Frontal cortex (tissue), 3 donors: ENCODE measurements at regions not wholly inside any gene's neighbourhood (a gene's known extent, or its start where the extent isn't known, plus 50 kb on each side); places are given as distances from the start of the nearest gene placed in this dataset.

Source experiments
- DNase-seq, 2 donors: peaks; one replicate each; pipeline ENCODE4 v3.0.0; 2012; ENCODE audit warnings: low spot score in 2 of 2
- FAIRE-seq: peaks from 2 replicates; lab custom pipeline; 2012; peaks lifted over from hg19 to GRCh38; lab: Jason Lieb, UNC
- donor health status: control.
- donor health status: control.
- donor health status: control.

- DNase-seq: no peak
- no peak for FAIRE-seq
Observed at GRCh38 chr4:81970454-81970853, 403.3 kb downstream of the HNRNPD start.

- FAIRE-seq: no peak
- DNase-seq: no peak
Observed at GRCh38 chr4:81966676-81967075, 407.1 kb downstream of the HNRNPD start.

DNA sequence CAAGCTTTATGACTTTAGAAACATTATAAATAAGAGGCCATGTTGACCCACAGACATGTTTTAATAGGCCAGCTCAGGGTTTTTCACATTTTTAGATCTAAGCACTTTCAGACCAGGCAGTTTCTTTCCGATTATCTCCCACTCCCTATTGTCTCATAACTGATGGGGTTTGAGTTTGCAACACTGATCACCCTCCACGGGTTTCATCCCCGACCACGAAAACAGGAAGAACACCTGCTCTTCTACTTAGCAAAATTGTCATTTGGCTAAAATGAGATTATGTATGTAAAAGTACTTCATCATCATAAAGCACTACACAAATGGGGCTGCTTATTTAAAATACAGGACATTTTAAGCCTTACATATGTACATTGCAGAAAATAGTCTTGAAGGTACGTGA lies 407.9 kb downstream of the HNRNPD start:
- DNase-seq (no peak), FAIRE-seq (no peak)

- no peak for DNase-seq
- no peak for FAIRE-seq
Observed at GRCh38 chr4:81965454-81965853, 408.3 kb downstream of the HNRNPD start.

DNA sequence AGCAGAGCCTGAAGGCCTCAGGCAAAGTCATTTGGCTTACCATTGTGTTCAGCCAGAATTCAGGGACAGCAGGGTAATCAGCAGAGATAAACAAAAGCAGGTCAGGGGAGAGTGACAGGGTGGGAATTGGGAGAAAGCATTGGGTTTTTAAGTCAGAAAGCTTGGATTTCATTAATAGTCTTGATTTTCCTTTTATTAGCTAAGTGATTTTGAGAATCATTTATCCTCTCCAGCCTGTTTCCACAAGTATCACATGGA lies 410.1 kb downstream of the HNRNPD start:
- DNase-seq (no peak), FAIRE-seq (no peak)

DNA sequence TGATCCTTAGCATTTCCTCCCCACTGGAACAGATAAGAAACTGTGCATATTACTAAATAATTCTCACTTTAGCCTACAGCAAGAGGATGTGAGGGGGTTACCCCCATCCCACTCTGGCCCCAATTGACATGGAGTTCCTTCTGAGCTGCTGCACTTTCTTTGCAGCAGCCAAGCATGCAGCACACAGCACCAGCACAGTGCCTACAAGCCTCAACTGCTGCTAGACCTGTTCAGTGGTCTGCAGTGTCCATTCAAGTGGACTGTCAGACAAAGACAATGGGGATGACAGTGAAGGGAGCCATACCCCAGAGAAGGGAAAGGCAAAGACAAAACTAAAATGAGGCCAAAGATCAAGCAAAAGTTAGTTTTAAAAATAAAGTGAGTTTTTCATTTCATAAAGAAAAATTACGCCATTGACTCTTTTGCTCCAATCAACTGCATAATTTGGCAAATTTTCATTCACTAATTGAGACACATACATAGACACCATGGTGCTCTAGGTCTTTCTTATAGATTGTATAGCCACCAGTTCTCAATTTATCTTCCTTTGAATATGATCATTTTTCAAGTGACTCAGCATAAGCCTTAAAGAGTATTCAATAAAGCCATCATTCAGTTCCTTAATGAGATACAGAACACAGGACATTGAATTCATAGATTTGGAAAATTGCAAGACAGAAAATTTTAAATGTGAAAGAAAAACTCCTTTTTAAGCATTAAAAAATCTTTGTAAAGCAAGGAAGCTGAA lies 410.6 kb downstream of the HNRNPD start:
- no peak for FAIRE-seq
- DNase-seq: no peak

DNA sequence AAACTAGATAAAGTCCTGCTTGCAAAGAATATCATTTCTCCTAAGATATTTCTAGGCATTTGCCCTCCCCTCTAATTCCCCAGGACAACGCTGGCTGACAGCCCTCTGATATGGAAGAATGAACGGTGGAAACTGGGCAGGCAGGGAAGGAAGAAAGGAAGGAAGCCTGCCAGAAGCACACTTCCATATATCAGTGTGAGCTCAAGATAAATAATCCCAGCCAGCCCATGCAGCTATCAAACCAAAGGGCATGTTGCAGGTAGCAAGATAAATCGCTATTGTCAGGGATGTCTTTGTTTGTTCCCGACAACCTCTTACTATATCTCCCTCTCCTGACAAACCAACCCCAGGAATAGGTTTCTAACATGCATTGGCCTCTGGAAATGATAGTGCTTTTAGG lies 412.8 kb downstream of the HNRNPD start:
- FAIRE-seq: no peak
- DNase-seq: no peak

GRCh38 chr4:81954271-81954670 lies 419.5 kb downstream of the HNRNPD start:
- DNase-seq: no peak
- FAIRE-seq: no peak

DNA sequence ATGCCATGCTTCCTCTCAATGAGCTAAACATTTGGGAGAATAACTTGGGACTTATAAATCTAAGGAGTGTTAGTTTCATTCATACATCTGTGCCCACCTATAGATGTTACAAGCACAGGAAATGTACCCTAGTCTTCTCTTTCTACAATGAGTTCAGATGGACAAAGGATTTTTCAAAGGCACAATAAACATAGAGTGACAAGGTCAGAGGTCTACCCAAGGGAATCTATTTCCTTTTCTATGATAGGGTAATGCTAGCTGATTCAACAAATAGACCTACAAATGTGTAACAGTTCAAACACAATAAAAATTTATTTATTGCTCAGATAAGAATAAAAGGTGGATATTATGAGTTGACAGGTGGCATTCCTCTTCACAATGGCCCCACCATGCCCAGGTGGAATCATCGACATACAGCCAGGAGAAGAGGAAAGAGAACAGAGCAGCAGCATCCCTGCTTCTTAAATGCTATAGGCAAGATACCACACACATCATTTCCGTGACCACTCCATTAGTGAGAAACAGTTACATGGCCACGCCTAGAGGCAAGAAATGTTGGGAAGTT lies 421.8 kb downstream of the HNRNPD start:
- FAIRE-seq: no peak
- no peak for DNase-seq

DNA sequence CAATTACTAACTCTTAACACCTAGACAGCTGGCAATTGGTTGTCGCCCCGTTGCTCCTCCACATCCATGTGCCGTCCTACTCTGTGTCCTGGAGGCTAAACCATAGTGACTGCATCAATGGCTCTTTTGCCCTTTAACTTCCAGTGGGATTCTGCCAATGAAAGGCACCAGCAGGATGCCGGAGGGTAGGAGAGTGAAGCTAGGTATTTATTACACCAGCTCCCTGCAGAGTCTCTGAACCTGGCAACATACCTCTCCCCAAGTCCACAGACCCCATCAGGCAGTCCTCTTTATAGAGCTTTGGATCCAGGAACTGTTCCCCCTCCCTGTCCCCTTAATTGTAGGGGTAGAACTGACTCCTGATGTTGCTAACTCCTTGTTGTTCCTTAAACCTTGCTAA lies 426.8 kb downstream of the HNRNPD start:
- no peak for DNase-seq
- FAIRE-seq: no peak

DNA sequence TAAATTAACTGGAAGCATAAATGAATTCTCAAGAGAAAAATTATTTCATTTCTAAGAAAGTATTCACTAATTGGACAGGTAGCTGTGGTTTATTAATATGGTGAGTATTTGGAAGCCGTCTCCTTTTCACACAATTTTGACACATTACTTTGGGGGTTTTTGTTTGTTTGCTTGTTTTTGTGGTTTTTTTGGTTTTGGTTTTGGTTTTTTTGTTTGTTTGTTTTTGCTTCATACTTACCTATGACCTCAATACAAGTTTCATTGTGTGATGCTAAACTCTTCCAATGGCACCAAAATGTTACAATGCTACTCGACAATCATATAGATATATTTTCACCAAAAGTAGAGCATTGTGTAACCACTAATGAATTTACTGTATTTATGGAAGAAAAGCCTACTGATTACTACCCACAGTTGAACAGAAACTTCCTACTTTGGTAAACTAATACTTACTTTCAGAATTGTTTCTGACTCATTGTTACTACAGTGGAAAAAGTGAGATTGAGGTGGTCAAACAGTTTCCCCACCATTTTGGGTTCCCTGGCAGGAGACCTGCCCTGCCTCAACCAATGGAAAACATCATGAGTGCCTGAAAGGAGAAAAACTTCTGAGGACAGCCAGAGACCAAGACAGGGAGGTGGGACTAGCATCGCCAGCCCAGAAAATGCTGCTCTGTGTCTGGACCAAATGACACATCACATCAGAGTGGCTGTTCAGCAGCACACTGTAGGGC lies 443.1 kb downstream of the HNRNPD start:
- no peak for DNase-seq
- FAIRE-seq: no peak

DNA sequence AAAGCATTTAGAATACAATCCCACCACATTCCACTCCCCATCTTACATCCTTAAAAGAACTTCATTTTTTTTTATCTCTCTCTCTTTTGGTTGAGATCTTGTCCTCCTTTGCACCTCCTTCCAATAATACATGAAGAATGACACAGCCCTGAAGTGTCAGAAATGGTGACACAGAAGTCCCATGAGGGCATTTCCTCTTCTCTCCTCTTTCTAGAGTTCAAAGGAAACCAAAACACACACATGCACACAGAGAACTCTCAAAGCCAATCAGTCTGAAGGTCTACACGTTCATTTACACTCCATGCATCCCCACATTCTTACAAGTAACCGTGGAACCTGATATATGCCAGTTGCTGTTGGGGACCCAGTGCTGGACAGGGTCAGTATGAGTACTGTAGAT lies 450.7 kb downstream of the HNRNPD start:
- no peak for FAIRE-seq
- no peak for DNase-seq

DNA sequence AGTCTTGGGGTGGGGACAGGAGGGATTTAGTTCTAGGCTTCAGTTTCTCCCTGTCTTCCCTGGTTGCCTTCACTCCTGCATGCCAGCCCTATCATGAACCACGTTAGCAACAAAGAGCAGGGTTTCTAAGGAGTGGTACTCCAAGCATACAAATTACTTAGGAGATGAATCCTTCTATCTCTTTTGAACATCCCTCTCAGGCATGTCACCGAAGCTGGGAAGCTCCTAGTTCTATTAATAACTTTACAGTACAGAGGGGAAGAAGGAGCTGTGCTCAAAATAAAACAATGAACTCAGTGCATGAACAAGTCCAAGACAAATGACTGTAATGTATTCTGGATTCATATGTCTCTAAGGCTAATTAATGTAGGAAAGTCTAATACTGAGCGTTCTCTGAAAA lies 450.6 kb upstream of the RASGEF1B start:
- FAIRE-seq (no peak), DNase-seq (peak in 1 of 2 donors; percentile 5)

DNA sequence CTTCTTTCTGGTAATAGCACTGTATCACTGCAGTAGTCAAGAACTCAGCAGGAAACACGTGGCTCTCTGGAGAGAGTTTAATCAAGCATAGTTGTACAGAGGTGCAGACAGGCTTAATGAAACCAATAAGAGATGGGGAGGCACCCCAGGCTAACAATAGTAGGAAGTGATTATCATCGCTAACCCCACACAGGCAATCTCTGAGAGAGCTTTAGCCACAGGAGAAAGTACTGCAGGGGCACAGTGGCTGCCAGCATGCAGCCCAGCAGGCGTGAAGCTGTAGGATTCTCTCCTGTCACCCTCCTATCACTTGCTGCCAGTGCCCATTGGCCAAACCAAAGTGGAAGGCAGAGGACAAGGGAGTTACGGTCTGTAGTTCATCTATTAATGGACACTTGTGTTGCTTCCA lies 450.0 kb upstream of the RASGEF1B start:
- no peak for FAIRE-seq
- no peak for DNase-seq

GRCh38 chr4:81919810-81920209 lies 448.1 kb upstream of the RASGEF1B start:
- no peak for DNase-seq
- no peak for FAIRE-seq

DNA sequence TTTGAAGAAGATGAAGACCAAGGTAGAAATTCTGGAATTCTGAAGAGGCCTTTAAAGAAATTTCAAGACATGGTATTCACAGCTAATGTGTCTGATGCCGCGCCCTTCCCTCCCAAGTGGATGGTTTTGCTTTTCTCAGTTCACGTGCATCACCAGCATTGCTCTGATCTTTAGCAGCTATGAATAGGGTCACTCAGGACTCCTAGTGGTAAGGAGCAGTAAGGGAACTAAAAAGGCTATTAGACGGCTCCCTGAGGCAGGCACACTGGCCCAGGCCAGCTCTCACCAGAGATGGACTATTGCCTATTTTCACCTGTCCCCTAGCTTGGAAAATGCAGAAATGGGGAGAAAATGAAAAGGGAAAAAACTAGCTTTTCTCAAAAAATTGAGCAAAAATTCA lies 447.5 kb upstream of the RASGEF1B start:
- FAIRE-seq (no peak), DNase-seq (no peak)

GRCh38 chr4:81915430-81915829 lies 443.7 kb upstream of the RASGEF1B start:
- DNase-seq (no peak), FAIRE-seq (no peak)

DNA sequence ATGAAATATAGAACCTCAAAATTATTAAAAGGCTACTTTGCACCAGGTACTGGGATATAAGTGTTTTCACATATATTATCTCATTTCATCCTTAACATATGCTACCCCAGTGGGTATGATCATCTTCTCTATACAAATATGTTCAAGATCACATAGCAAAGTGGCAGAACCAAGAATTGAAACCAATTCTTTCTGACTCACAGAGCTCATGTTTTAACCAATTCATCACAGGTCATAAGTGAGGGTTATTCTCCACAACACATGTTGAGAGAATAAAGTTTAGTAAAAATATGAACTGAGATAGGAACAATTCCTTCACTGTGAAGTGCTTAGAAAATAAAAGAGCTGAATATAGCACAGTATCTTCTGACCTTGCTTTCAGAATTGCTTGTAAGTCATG lies 442.9 kb upstream of the RASGEF1B start:
- no peak for FAIRE-seq

GRCh38 chr4:81913427-81913879 lies 441.7 kb upstream of the RASGEF1B start:
- DNase-seq (peak; percentile 1 to 12), FAIRE-seq (no peak)

More for the DNA sequence above, 442.9 kb upstream of the RASGEF1B start:
- no peak for DNase-seq

DNA sequence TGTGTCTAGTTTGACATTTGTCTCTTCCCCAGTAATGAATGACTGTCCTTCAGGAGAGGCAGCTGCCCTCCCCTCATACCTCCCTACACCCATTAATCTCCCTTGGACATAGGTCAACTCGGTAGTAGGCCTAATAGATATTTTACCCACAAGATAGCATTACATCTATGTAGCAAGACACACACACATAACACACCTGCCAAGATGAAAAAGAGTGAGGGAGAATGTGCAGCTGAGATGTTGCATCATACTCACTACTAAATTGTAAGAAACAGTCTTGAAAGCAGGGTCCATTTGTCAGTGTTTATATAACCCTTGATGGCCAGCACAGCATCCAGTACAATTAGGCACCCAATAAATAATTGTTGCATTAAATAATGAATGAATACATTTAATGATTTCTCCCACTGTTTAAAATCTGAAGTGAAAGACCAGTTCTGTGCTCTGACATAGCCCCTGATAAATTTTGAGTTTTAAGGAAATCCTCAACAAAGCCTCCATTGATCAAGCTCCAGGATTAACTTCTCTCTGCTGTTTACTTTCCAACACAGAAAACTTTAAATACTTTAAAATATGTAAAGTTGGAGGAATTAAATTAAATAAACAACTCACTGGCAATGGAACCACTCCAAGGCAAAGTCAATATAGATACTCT lies 440.8 kb upstream of the RASGEF1B start:
- FAIRE-seq (no peak), DNase-seq (no peak)

- FAIRE-seq: no peak
- DNase-seq: no peak
Observed at GRCh38 chr4:81906905-81907304, 435.2 kb upstream of the RASGEF1B start.
